ENCODE measurements at regions not wholly inside any gene's neighbourhood (a gene's known extent, or its start where the extent isn't known, plus 50 kb on each side); places are given as distances from the start of the nearest gene placed in this dataset.
"Not testable (repeated sequence)": the region's sequence is repeated elsewhere in the genome, so short reads cannot be mapped to it uniquely, and the experiment has no call there.

DNA sequence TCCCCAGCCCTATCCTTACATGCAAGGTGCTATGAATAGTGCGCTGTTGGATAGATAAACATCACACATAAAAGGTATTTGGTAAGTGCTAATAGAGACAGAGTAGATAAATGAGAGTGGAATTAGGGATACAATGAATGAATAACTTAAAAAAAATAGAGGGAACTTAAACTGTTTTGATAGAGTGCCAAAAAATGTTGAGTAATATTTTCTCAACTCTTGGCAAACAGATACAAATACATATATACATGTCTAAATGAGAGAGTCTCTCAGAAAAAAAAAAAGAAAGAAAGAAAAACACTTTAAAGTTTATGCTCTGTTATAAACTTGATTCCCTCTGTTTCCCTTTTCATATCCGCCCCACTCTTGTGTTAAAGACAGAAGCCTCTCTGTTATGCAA is 667.4 kb downstream of the ROBO2 start:
- no peak for DNase-seq (ENCODE audit: extremely low spot score, insufficient read length, low read depth)
- FAIRE-seq, result no peak

DNA sequence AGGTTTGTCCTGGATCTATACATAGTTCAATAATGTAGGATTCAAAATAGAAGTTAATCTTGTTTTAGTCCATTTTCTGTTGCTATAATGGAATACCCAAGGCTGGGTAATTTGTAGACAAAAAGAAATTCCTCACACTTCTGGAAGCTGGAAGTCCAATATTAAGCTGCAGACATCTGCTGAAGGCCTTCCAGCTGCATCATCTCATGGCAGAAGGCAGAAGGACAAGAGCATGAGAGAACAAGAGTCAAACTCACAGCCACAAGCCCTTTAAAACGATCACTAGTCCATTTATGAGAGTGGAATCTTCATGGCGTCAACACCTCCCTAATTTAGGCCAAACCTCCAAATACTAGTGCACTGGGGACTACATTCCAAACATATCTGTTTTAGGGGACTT is 669.3 kb downstream of the ROBO2 start:
- DNase-seq (ENCODE audit: extremely low spot score, insufficient read length, low read depth), result no peak
- no peak for FAIRE-seq

DNA sequence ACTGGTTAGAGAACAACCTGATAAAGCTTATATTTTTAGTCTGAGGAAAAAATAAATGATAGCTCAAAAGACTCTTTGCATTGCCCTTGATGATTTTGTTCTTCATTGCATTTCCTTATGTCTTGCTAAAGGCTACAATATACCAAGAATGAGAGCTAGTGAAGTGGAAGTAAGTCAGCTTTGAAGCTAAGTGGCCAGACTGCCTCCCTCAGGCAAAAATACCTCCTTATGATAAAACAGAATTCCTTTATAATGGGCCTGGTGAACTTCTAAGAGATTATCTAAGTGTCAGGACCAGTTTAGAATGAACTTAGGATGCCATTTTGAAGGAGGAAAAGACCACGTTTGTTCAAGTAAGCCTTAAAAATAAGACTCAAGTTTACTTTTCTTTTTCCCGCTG is 678.4 kb downstream of the ROBO2 start:
- DNase-seq (ENCODE audit: extremely low spot score, insufficient read length, low read depth) (no peak), FAIRE-seq (no peak)

DNA sequence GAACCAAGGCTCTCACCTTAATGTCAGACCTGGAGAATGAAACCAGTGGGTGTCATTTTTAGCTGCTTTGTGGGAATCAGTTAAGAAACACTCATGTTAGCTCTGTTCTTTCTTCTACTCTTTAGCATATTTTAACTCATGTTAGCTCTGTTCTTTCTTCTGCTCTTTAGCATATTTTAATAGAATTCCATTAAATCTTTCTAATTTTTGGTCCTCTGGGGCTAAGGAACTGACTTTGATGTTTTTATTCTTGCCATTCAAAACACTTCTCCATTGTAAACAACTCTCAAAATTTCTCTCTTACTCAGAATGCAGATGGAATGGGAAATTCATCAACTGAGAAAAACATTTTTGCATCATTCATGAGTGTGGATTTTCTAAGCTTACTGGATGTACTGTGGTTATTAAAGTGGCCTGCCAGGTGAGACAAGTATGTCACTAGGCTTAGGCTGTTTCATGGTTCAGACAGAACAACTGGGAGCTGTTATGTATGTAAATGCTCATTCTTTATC is 680.6 kb downstream of the ROBO2 start:
- FAIRE-seq (no peak), DNase-seq (ENCODE audit: extremely low spot score, insufficient read length, low read depth) (no peak)

DNA sequence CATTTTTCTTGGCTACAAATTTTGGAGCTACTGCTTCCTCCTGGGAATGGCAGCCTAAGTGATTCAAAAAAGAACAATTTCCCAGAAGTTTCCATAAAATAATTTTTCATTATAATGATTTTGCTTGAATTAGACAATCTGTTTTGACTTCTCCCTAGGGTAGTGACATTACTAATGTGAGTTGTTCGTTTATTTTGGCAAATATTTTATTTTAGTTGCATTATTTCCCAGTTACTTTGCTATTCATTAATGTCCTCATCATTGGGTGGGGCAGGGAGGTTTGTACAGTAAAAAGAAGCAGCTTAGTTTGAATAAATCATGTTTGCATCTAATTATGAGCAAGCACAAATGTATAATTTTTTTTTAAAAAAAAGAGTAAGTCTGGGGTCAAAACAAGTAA is 686.6 kb downstream of the ROBO2 start:
- FAIRE-seq (no peak), DNase-seq (ENCODE audit: extremely low spot score, insufficient read length, low read depth) (no peak)

DNA sequence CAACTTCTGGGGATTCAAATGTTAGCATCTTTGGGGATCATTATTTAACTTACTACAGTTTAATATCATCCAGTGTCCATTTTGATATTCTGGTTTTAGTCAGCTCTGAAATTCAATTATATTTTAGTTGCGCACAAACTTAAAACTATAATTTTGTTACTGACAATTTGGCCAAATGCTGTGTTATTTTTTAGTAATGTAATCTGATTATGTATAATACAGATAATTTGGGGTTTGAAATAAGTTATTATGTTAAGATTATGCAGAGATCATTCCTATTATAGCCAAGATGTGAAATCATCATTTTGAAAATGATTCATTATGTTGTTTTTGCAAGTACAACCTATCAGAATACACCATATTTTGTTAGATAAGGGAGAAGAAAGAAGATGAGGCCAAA is 706.1 kb downstream of the ROBO2 start:
- FAIRE-seq (no peak), DNase-seq (ENCODE audit: extremely low spot score, insufficient read length, low read depth) (no peak)

DNA sequence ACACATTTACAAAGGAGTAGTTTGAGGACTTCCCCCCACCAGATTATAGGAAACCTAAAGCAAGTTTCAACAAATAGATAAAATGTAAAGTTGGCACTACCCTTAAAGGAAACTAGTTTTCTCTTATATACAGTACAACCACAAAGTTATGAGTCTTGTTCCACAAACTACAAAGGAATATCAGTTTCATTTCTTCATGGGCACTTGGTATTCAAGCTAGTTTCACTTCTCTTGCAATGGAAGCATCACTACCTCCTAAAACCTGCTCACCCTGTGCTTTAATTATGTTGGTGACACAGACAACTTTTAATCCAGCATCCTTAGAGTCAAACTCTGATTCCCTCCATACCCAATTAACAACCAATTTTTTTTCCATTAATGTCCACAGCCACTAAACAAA is 707.0 kb downstream of the ROBO2 start:
- FAIRE-seq, result no peak
- no peak for DNase-seq (ENCODE audit: extremely low spot score, insufficient read length, low read depth)

DNA sequence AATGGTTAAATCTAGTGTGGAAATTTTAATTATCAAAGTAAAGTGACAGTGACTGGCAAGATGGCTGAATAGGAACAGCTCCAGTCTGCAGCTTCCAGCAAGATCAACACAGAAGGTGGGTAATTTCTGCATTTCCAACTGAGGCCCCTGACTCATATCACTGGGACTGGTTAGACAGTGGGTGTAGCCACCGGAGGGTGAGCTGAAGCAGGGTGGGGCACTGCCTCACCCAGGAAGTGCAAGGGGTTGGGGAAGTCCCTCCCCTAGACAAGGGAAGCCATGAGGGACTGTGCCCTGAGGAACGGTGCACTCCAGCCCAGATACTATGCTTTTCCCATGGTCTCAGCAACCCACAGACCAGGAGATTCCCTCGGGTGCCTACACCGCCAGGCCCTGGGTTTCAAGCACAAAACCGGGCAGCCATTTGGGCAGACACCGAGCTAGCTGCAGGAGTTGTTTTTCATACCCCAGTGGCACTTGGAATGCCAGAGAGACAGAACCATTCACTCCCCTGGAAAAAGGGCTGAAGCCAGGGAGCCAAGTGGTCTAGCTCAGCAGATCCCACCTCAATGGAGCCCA is 716.6 kb downstream of the ROBO2 start:
- not testable (repeated sequence) for FAIRE-seq; DNase-seq (ENCODE audit: extremely low spot score, insufficient read length, low read depth)

DNA sequence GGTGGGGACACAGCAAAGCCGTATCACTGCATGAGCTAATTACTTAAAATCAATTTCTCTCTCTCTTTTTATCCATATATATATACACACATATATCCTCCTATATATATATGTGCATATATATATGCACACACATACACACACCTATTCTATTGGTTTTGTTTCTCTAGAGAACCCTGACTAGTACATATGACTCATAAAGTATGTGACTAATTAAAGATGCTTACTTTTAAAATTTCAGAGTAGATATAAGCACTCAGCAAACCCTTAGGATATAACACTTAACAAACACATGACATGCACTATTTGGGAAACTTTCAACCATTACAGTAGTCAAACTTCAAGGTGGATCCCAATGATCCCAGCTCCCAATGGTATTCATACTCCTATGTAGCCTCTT is 732.6 kb downstream of the ROBO2 start:
- FAIRE-seq, result no peak
- no peak for DNase-seq (ENCODE audit: extremely low spot score, insufficient read length, low read depth)

DNA sequence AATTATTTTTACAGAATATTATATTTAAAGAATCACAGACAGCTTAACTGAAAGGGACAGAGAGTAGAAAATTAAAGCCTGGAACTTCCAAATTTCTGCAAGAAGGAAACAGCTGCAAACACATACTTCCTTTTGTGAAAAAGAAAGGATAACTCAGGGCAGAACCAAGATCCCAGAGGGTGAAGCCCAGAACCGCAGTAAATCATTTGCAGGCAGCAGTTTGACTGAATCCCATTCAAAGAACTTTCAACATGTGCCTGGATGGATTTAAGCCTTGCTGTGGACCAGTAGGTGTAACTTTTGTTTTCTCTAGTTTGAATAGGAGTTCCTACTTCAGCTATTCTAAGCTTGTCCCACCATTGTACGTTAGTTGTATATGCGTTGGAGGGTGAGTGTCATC is 733.2 kb downstream of the ROBO2 start:
- DNase-seq (ENCODE audit: extremely low spot score, insufficient read length, low read depth) (no peak), FAIRE-seq (no peak)

DNA sequence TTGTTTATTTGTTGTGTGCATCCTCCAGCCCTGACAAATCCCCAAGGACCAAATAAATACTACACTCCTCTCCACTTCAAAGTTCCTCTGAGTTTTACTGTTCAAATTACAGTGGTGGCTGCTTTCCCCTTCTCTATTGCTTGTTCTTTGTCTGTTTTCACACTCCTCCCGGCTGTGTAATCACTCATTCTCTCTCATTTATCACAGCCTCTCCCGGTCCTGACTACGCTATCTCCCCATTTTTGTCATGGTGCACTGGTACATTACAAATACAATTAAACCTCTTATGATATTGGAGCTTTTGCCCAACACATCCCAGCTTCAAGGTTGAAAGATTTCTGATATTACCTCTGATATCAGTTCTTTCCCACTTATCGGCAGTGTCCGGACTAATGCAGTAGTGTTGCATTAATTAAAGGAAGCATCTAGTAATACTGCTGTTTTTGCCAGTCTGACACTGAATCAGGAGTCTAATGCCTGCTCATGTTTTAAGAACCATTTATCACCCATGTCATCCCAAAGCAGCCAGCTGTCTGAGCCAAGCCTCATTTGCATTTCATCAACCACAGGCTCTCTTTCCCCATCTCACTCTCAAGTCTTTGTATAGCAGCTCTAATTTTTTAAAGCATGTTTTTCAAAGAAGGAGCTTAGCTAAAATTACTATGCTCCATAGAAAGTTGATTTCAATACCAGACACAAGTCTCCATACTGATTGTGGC is 740.5 kb downstream of the ROBO2 start:
- DNase-seq (ENCODE audit: extremely low spot score, insufficient read length, low read depth), result no peak
- no peak for FAIRE-seq

DNA sequence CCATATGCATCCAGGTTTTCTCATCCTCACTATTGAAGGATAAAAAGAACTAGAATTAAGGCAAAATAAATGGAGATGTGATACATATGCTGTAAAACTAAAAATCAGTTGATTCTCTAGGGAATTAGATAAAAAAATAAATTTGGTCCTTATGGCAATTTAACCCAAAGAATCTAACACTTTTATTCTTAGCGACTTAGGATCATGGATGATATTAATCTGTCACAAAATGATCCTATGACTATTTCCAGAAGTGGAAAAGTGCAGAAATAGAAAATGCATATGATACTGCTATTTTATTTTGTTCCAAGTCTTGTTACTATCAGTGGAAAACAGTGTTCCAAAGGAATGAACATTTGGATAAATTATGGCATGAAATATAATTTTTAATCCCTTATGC is 746.3 kb downstream of the ROBO2 start:
- FAIRE-seq (no peak), DNase-seq (ENCODE audit: extremely low spot score, insufficient read length, low read depth) (no peak)

DNA sequence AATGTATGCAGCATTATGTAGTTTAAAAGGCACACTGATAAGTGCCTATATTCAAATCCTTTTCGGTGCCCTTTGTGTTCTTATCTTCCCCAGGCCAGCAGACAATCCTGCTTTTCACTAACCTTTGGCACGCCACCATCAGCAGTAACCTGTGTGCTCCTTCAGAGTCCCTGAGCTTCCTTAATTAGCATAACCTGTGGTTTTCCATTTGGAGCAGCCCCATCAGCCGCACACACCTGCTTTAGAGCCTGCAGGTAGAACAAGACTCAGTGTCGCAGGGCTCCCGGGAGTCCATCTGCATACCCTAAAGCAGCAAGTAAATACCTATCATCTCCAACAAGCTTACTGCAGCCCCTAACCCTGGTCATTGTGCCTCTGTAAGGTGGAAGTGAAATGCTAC is 755.1 kb downstream of the ROBO2 start:
- DNase-seq (ENCODE audit: extremely low spot score, insufficient read length, low read depth), result no peak
- FAIRE-seq, result no peak

DNA sequence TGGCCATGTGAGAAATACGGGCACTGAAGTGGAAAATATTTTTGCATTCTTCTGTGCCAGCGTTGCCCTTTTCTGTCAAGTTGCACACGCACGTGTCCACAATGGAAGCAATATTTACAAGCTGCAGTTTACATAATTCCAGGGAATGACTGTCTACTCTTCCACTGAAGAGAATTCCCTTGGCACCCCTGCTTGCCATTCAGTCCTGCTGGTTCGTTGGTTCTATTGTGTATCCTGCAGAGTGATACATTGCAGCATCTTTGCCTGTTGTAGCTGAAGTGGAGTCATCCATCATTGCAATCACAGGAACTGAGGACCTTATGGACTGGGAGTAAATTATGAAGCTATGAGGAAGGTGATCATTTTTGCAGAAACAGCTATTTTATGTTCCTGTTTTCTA is 759.4 kb downstream of the ROBO2 start:
- DNase-seq (ENCODE audit: extremely low spot score, insufficient read length, low read depth) (no peak), FAIRE-seq (no peak)

DNA sequence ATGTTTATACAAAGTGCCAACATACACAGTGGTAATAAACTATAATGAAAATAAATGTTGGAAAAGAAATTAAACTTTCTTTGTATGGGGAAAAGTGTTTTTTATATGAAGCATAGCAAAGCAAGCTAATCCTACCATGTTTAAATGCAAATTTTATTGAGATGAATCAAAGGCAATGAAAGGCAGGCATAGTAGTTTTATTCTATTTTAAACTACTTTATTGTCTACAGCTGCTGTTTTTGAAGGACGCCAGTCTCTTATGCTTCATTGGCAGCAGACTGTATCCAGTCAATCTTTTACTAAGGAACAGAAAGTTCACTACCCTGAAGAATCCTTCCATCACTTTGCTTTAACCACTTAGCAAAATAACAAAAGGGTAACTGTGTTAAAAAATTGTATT is 761.0 kb downstream of the ROBO2 start:
- no peak for FAIRE-seq

DNA sequence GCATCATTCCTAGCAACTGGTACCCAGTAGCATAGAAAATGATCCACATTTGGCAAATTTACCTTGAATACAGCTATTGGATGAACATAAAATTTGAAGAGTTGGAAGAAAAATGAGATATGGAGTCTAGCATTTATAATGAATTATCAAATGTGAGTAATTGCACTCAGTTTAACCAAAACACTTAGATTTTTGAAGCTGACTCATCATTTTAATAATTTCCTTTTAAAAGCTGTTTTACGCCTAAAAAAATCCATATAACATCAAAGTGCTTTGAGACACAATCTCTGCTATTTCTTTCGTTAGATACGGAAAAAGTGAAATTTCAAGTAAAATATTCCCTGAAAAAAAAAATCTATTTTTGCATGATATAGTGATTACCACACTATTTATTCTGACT is 767.4 kb downstream of the ROBO2 start:
- DNase-seq (ENCODE audit: extremely low spot score, insufficient read length, low read depth) (no peak), FAIRE-seq (no peak)

More for the DNA sequence above, 761.0 kb downstream of the ROBO2 start:
- no peak for DNase-seq (ENCODE audit: extremely low spot score, insufficient read length, low read depth)

DNA sequence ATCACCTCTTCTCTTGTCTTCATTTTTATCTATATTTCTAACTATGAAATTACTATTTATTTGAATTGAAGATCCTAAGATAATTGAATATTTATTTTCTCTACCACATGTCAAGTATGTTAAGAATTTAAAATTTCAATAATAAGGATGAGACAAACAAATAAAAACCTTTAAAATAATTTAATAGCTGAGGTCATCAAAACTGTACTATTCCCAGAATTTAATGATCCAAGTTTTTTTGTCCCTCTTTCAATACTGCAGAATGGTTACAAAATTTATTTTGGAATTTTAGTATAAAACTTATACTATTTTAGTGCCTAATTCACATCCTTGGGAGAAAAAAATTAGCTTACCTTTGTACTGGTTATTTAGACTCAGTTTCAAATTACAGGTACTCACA is 774.9 kb downstream of the ROBO2 start:
- FAIRE-seq, result no peak

DNA sequence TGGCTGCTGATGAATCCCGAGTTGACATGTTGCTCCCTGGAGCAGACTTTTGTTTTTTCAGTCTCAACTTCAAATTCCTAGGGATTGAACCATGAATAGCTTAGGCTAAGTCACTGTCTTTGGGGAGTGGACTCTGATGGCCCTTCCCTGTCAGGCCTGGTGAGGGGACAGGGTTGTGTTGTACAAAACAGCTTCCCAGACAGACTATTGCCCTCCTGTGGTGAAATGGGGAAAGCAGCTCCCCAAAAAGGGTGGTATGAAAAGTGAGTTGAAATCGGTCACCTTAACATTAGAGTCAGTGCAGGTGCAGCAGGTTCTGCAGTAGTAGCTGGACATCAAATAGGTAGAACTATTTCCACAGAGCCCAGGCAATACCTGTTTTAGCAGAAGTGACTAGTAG is 775.6 kb downstream of the ROBO2 start:
- no peak for FAIRE-seq
- no peak for DNase-seq (ENCODE audit: extremely low spot score, insufficient read length, low read depth)

More for the DNA sequence above, 774.9 kb downstream of the ROBO2 start:
- no peak for DNase-seq (ENCODE audit: extremely low spot score, insufficient read length, low read depth)

DNA sequence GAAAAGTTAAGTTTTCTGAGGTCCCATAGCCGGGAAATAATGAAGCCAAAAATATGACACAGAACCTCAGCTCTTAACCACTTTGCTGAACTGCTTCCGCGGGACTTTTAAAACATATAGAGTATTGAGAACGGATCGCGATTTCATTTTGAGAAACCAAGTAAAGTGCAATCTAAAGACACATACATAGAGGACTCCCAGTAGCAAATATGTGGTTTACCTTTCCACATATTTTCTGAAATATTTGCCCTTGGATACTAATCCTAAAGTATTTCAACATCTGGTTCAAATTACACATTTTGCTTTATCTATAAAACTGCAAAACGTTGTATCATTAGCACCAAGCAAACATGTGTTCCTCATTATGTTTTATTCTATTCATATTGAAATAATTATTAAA is 776.5 kb downstream of the ROBO2 start:
- DNase-seq (ENCODE audit: extremely low spot score, insufficient read length, low read depth) (no peak), FAIRE-seq (no peak)

DNA sequence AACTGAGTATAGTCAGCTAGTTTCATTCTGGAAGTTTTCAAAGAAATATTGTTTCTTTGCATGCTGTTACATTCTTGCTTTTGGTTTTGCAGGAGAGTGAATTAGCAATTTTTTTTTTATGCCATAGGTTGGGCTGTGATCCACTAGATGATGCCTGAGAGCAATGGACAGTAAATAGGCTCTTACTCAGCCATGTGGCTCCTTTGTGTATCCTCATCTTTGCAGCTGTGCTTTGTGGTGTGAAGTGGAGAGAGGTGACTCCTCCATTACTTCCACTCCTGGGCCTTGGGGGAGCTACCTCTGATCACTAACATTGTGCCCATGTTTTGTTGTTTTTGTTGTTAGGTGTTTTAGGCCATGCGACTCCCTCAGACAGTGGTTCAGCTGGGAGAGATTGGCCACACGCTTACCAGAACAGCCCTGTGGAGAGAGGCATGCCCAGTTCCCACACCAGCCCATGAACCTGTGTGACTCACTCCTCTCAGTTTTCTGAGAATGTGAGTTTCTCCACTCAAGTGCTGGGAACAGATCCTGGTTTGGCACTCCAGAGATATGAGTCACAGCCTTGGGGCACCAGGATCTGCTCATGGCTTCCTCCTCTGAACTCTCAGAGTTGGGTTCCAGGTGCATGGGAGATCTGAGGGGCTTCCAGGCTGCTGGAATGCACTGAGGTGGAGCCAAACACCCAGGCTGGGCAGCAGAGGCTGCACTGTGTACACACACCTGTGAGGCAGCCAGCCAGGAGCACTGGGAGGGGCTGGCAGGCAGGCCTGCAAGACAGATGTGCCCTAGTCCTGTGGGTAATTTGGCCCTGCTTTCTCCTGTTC is 785.3 kb downstream of the ROBO2 start:
- FAIRE-seq (no peak), DNase-seq (ENCODE audit: extremely low spot score, insufficient read length, low read depth) (no peak)

DNA sequence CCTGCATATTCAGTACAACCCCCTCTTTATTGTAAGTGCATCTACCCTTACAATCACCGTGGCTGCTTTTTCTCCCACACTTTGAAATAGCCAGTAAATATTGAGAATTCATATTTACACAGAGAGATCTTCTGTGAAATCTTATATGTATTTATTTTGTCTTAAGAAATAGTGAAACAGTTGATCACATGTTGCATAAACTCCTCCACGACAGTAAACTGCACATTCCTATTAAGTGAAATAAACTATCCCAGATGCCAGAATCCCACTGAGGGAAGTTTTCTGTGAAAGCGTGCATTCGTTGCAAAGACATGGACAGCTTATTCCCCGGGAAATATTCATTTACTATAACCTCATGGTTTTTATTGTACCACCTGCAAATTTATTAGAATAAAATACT is 796.0 kb downstream of the ROBO2 start:
- DNase-seq (ENCODE audit: extremely low spot score, insufficient read length, low read depth) (no peak), FAIRE-seq (no peak)

Measured in GM18507 (cell line).